DND-41 (cell line): ENCODE measurements at regions not wholly inside any gene's neighbourhood (a gene's known extent, or its start where the extent isn't known, plus 50 kb on each side); places are given as distances from the start of the nearest gene placed in this dataset.
"Not testable (repeated sequence)": the region's sequence is repeated elsewhere in the genome, so short reads cannot be mapped to it uniquely, and the experiment has no call there.

Source experiments
- ATAC-seq: fragments of 200-7000 bp; cut with Tn5 transposase; 3 replicates; pipeline ENCODE4 v1.9.1; 2021; ENCODE audit warnings: low read depth; ENCODE audit not compliant: insufficient read depth
- DNase-seq: peaks from one replicate; pipeline ENCODE4 v3.0.0-alpha.2; 2020
- H2AFZ ChIP-seq: 2 replicates; pipeline ENCODE4 v1.6.0; 2012; ENCODE audit warnings: low read depth, low read length
- H3K27ac ChIP-seq: 2 replicates; pipeline ENCODE4 v1.5.1; 2012; ENCODE audit warnings: low read length, inconsistent platforms
- H3K27me3 ChIP-seq: fragments of 200-600 bp; sonication (generic); 2 replicates; pipeline ENCODE4 v1.6.0; 2012; ENCODE audit warnings: low read length, mild to moderate bottlenecking, inconsistent platforms; ENCODE audit not compliant: insufficient read depth, poor library complexity
- H3K36me3 ChIP-seq: 2 replicates; pipeline ENCODE4 v1.5.1; 2012; ENCODE audit warnings: low read length, inconsistent platforms; ENCODE audit not compliant: insufficient read depth
- H3K4me1 ChIP-seq: 2 replicates; pipeline ENCODE4 v1.5.1; 2012; ENCODE audit warnings: mild to moderate bottlenecking, low read length; ENCODE audit not compliant: insufficient read depth
- H3K4me2 ChIP-seq: 2 replicates; pipeline ENCODE4 v1.6.0; 2012; ENCODE audit warnings: mild to moderate bottlenecking, moderate library complexity, low read length, inconsistent platforms; ENCODE audit not compliant: insufficient read depth
- H3K4me3 ChIP-seq, 2 experiments: fragments of 200-600 bp in 1 of 2; shearing (Covaris generic) in 1 of 2; 2 replicates each; pipeline ENCODE4 v1.5.1; 2012 to 2016; ENCODE audit warnings: inconsistent platforms in 2 of 2, low read length in 2 of 2, mild to moderate bottlenecking in 2 of 2, low read depth in 1 of 2, moderate library complexity in 1 of 2
- H3K79me2 ChIP-seq: 2 replicates; pipeline ENCODE4 v1.6.0; 2012; ENCODE audit warnings: low read length, inconsistent platforms; ENCODE audit not compliant: insufficient read depth
- H3K9ac ChIP-seq: 2 replicates; pipeline ENCODE4 v1.6.0; 2012; ENCODE audit warnings: low read depth, mild to moderate bottlenecking, inconsistent platforms, low read length, moderate library complexity
- H3K9me3 ChIP-seq: 2 replicates; pipeline ENCODE4 v1.5.1; 2012; ENCODE audit warnings: low read length, moderate library complexity, mild to moderate bottlenecking, inconsistent platforms; ENCODE audit not compliant: insufficient read depth, severe bottlenecking
- H4K20me1 ChIP-seq: 2 replicates; pipeline ENCODE4 v1.6.0; 2012; ENCODE audit warnings: low read length; ENCODE audit not compliant: insufficient read depth
- CTCF ChIP-seq: IDR thresholded peaks from 2 replicates; pipeline ENCODE4 v1.5.1; 2012; ENCODE audit warnings: borderline replicate concordance, low read length, moderate library complexity, mild to moderate bottlenecking; ENCODE audit not compliant: poor library complexity, severe bottlenecking; ENCODE audit errors: extremely low read depth
- EZH2 ChIP-seq: IDR thresholded peaks from 3 replicates; pipeline ENCODE4 v1.6.1; 2012; ENCODE audit warnings: borderline replicate concordance, low read depth, mild to moderate bottlenecking, moderate library complexity, low read length, inconsistent platforms; ENCODE audit not compliant: severe bottlenecking

GRCh38 chr16:59341368-59341767, 607.3 kb upstream of the GOT2 start:
- Histone ChIP-seq H3K27ac (no peak overlapping the region), H3K4me2 (no peak overlapping the region), H4K20me1 (no peaks in the 10 kb centered on the region), H3K27me3 (peaks cover 3% of the 10 kb centered on the region), H3K4me1 (no peaks in the 10 kb centered on the region), H3K36me3 (no peaks in the 10 kb centered on the region), H2AFZ (no peak overlapping the region), H3K79me2 (no peaks in the 10 kb centered on the region), H3K4me3 (no peak overlapping the region), H3K9ac (no peak overlapping the region), H3K9me3 (no peaks in the 10 kb centered on the region)
- TF ChIP-seq EZH2 (no peak), CTCF (no peak)
- no peak for ATAC-seq
- no peak for DNase-seq

DNA sequence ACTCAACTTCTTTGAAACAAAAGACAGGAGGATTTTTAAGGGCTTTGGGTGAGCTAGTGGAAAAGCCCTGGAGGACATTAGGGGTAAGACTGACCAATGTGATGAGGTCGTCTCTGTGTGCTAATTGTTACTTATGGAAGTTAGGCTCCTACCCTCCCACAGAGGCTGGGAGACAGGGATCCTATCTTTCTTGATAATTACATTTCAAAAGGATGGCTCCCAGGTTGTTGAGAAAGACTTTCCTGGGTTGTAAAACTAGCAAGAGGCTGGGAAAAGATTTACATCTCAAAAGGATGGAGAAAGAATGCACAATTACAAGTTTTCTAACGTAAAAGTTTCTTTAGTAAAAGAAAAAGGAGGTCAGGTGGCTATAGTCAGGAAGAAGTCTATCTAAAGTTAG, 605.8 kb upstream of the GOT2 start:
- Histone ChIP-seq H3K4me2 (no peak overlapping the region), H3K4me3 (no peak overlapping the region), H3K4me1 (no peaks in the 10 kb centered on the region), H4K20me1 (no peaks in the 10 kb centered on the region), H3K27ac (no peak overlapping the region), H3K9ac (no peak overlapping the region), H3K79me2 (no peaks in the 10 kb centered on the region), H3K36me3 (no peaks in the 10 kb centered on the region), H3K27me3 (peaks cover 3% of the 10 kb centered on the region), H3K9me3 (no peaks in the 10 kb centered on the region), H2AFZ (no peak overlapping the region)
- TF ChIP-seq EZH2 (no peak), CTCF (no peak)
- ATAC-seq = no peak
- DNase-seq = no peak

- no peaks in the 10 kb centered on the region for H4K20me1 ChIP-seq
- no peak overlapping the region for H2AFZ ChIP-seq
- no peaks in the 10 kb centered on the region for H3K9me3 ChIP-seq
- no peak overlapping the region for H3K4me2 ChIP-seq
- TF ChIP-seq CTCF (no peak), EZH2 (no peak)
- no peaks in the 10 kb centered on the region for H3K36me3 ChIP-seq
- ATAC-seq (no peak), DNase-seq (no peak)
- H3K4me1 ChIP-seq = no peaks in the 10 kb centered on the region
- peaks cover 3% of the 10 kb centered on the region for H3K27me3 ChIP-seq
- H3K79me2 ChIP-seq = no peaks in the 10 kb centered on the region
- H3K27ac ChIP-seq = no peak overlapping the region
- no peak overlapping the region for H3K9ac ChIP-seq
- H3K4me3 ChIP-seq = no peak overlapping the region
These were observed 602.1 kb upstream of the GOT2 start for GRCh38 chr16:59336136-59336695.

- not testable (repeated sequence) for H3K27ac ChIP-seq, ATAC-seq
These were observed 597.6 kb upstream of the GOT2 start for GRCh38 chr16:59331708-59332107.

More at GRCh38 chr16:59331708-59332107, 597.6 kb upstream of the GOT2 start:
- H3K4me1 ChIP-seq, H3K4me2 ChIP-seq, H4K20me1 ChIP-seq, H3K9me3 ChIP-seq, H3K4me3 ChIP-seq, H3K79me2 ChIP-seq, H2AFZ ChIP-seq, DNase-seq, H3K36me3 ChIP-seq, H3K27me3 ChIP-seq, H3K9ac ChIP-seq: not testable (repeated sequence)
